H1 (cell line): ENCODE measurements at regions not wholly inside any gene's neighbourhood (a gene's known extent, or its start where the extent isn't known, plus 50 kb on each side); places are given as distances from the start of the nearest gene placed in this dataset.

Experiments
- CBX8 ChIP-seq: fragments of 300-800, 300-1000 bp; sonication (generic); IDR thresholded peaks from 2 replicates; pipeline ENCODE4 v1.7.1; 2016; ENCODE audit warnings: low read depth, low read length, borderline replicate concordance
- CHD2 ChIP-seq: IDR thresholded peaks from 2 replicates; pipeline ENCODE4 v1.6.1; 2012; ENCODE audit warnings: low read length, improper control_type of control experiment
- EP300 ChIP-seq, 2 experiments: IDR thresholded peaks; 1 replicate in 1 of 2; 2 replicates in 1 of 2; pipeline ENCODE4 v1.6.1; 2011 to 2012; ENCODE audit warnings: low read depth in 2 of 2, low read length in 2 of 2, mild to moderate bottlenecking in 2 of 2, borderline replicate concordance in 1 of 2, inconsistent platforms in 1 of 2, moderate library complexity in 1 of 2
- FOSL1 ChIP-seq: IDR thresholded peaks from 2 replicates; pipeline ENCODE4 v1.6.1; 2011; ENCODE audit warnings: mild to moderate bottlenecking, low read depth, low read length, moderate library complexity; ENCODE audit not compliant: insufficient read depth
- GABPA ChIP-seq: IDR thresholded peaks from 2 replicates; pipeline ENCODE4 v1.6.1; 2011; ENCODE audit warnings: mild to moderate bottlenecking, low read length, moderate library complexity, borderline replicate concordance; ENCODE audit not compliant: insufficient read depth
- GTF2F1 ChIP-seq: IDR thresholded peaks from 2 replicates; pipeline ENCODE4 v1.6.1; 2012; ENCODE audit warnings: low read depth, low read length, improper control_type of control experiment, borderline replicate concordance
- POLR2A ChIP-seq, 2 experiments: IDR thresholded peaks; 1 replicate in 1 of 2; 2 replicates in 1 of 2; pipeline ENCODE4 v1.6.1; 2011; ENCODE audit warnings: low read depth in 2 of 2, low read length in 2 of 2, mild to moderate bottlenecking in 2 of 2; ENCODE audit errors: control extremely low read depth in 1 of 2
- POLR2AphosphoS5 ChIP-seq: IDR thresholded peaks from 2 replicates; pipeline ENCODE4 v1.6.1; 2011; ENCODE audit warnings: low read depth, low read length
- SIN3A ChIP-seq, 2 experiments: IDR thresholded peaks in 1 of 2; conservative IDR thresholded peaks in 1 of 2; 2 replicates each; pipeline ENCODE4 v1.6.1; 2011 to 2012; ENCODE audit warnings: low read length in 2 of 2, improper control_type of control experiment in 1 of 2, low read depth in 1 of 2, mild to moderate bottlenecking in 1 of 2
- SP4 ChIP-seq: IDR thresholded peaks from 2 replicates; pipeline ENCODE4 v1.6.1; 2012; ENCODE audit warnings: low read length, inconsistent platforms
- YY1 ChIP-seq: IDR thresholded peaks from 2 replicates; pipeline ENCODE4 v1.6.1; 2011; ENCODE audit warnings: low read depth, mild to moderate bottlenecking, low read length
- TF ChIP-seq, protein P1 (sequence below), 3 experiments: IDR thresholded peaks; 1 replicate in 2 of 3; 2 replicates in 1 of 3; pipeline versions ENCODE4 v1.5.1 to v1.6.1; 2011; ENCODE audit warnings: low read length in 3 of 3, mild to moderate bottlenecking in 3 of 3, inconsistent platforms in 2 of 3, low read depth in 1 of 3, moderate library complexity in 1 of 3; ENCODE audit not compliant: insufficient read depth in 1 of 3; ENCODE audit errors: control extremely low read depth in 1 of 3
- TF ChIP-seq, protein P2 (sequence below): IDR thresholded peaks from 2 replicates; pipeline ENCODE4 v1.6.1; 2012; ENCODE audit warnings: low read length, inconsistent platforms
- TF ChIP-seq, protein P3 (sequence below): IDR thresholded peaks from 2 replicates; pipeline ENCODE4 v1.6.1; 2011; ENCODE audit warnings: low read length, improper control_type of control experiment

DNA sequence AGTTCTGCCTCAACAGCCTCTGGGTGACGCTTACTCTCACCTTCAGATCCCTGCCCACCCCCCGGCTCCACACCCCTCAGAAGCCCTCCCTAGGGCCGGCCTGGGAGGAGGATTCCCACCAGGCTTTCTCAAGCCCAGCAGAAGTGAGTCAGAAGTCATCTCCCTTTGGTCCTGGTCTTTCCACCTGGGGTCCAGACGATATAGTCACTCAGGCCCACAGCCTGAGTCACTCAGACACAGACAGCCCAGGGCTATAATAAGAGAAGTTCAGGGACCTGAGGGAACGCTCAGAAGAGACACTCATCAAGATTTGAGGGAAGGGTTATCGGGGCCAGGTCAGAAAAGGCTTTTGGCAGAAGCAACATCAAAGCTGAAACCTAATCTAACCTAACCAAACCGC, 127.1 kb downstream of the SPATA19 start:
- TF ChIP-seq, protein P1, sequence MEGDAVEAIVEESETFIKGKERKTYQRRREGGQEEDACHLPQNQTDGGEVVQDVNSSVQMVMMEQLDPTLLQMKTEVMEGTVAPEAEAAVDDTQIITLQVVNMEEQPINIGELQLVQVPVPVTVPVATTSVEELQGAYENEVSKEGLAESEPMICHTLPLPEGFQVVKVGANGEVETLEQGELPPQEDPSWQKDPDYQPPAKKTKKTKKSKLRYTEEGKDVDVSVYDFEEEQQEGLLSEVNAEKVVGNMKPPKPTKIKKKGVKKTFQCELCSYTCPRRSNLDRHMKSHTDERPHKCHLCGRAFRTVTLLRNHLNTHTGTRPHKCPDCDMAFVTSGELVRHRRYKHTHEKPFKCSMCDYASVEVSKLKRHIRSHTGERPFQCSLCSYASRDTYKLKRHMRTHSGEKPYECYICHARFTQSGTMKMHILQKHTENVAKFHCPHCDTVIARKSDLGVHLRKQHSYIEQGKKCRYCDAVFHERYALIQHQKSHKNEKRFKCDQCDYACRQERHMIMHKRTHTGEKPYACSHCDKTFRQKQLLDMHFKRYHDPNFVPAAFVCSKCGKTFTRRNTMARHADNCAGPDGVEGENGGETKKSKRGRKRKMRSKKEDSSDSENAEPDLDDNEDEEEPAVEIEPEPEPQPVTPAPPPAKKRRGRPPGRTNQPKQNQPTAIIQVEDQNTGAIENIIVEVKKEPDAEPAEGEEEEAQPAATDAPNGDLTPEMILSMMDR (IDR thresholded peaks at IDR 0.05; ENCODE audit: control extremely low read depth in 1 of 3, insufficient read depth in 1 of 3, low read depth in 1 of 3, low read length in 3 of 3): no peak
- no peak for TF ChIP-seq EP300 (IDR thresholded peaks at IDR 0.05; ENCODE audit: borderline replicate concordance in 1 of 2, low read depth in 2 of 2, low read length in 2 of 2)
- TF ChIP-seq FOSL1: no peak
- TF ChIP-seq SP4: no peak
- TF ChIP-seq, protein P2, sequence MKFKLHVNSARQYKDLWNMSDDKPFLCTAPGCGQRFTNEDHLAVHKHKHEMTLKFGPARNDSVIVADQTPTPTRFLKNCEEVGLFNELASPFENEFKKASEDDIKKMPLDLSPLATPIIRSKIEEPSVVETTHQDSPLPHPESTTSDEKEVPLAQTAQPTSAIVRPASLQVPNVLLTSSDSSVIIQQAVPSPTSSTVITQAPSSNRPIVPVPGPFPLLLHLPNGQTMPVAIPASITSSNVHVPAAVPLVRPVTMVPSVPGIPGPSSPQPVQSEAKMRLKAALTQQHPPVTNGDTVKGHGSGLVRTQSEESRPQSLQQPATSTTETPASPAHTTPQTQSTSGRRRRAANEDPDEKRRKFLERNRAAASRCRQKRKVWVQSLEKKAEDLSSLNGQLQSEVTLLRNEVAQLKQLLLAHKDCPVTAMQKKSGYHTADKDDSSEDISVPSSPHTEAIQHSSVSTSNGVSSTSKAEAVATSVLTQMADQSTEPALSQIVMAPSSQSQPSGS: no peak
- no peak for TF ChIP-seq POLR2AphosphoS5
- no peak for TF ChIP-seq GTF2F1
- no peak for TF ChIP-seq GABPA
- TF ChIP-seq, protein P3, sequence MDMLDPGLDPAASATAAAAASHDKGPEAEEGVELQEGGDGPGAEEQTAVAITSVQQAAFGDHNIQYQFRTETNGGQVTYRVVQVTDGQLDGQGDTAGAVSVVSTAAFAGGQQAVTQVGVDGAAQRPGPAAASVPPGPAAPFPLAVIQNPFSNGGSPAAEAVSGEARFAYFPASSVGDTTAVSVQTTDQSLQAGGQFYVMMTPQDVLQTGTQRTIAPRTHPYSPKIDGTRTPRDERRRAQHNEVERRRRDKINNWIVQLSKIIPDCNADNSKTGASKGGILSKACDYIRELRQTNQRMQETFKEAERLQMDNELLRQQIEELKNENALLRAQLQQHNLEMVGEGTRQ: no peak
- TF ChIP-seq POLR2A (IDR thresholded peaks at IDR 0.05; ENCODE audit: control extremely low read depth in 1 of 2, low read depth in 2 of 2, low read length in 2 of 2): no peak
- no peak for TF ChIP-seq CBX8
- no peak for TF ChIP-seq SIN3A (conservative IDR thresholded peaks at IDR 0.05 in 1 of 2, IDR thresholded peaks at IDR 0.05 in 1 of 2; ENCODE audit: low read depth in 1 of 2, low read length in 2 of 2)
- no peak for TF ChIP-seq YY1
- TF ChIP-seq CHD2: no peak
